ENCODE measurements at regions not wholly inside any gene's neighbourhood (a gene's known extent, or its start where the extent isn't known, plus 50 kb on each side); places are given as distances from the start of the nearest gene placed in this dataset.

- no peaks in the 10 kb centered on the region for H3F3A ChIP-seq (replicated peaks; ENCODE audit: insufficient read depth)
- no peaks in the 10 kb centered on the region for H4K20me1 ChIP-seq (ENCODE audit: insufficient read depth)
- H2AFZ ChIP-seq (ENCODE audit: low read depth): no peak overlapping the region
- no peak overlapping the region for H3K4me3 ChIP-seq (ENCODE audit: low read depth in 2 of 2, low read length in 1 of 2)
- CTCF ChIA-PET: no interaction called here
- DNase-seq: no peak
- H3K4me2 ChIP-seq: no peak overlapping the region
- H3K36me3 ChIP-seq (replicated peaks in 1 of 2; ENCODE audit: control insufficient read depth in 1 of 2, insufficient read depth in 2 of 2, low read length in 1 of 2): no peaks in the 10 kb centered on the region
- POLR2A ChIA-PET: no interaction called here
- H3K27me3 ChIP-seq (ENCODE audit: insufficient read depth): no peaks in the 10 kb centered on the region
- no peak overlapping the region for H3K9ac ChIP-seq
- no peaks in the 10 kb centered on the region for H3K9me3 ChIP-seq
- no peaks in the 10 kb centered on the region for H3K79me2 ChIP-seq (ENCODE audit: insufficient read depth)
- peaks cover 0 to 6% of the 10 kb centered on the region in 2 experiments; a peak in 1 of 4 replicates for H3K4me1 ChIP-seq (ENCODE audit: control insufficient read depth in 1 of 2, insufficient read depth in 2 of 2, low read depth in 1 of 2, low read length in 1 of 2)
- H3K27ac ChIP-seq (ENCODE audit: low read depth in 2 of 2, low read length in 1 of 2): no peak overlapping the region
- H3K9me2 ChIP-seq: no peaks in the 10 kb centered on the region
- TF ChIP-seq RCOR1 (IDR thresholded peaks at IDR 0.05; ENCODE audit: low read length) (no peak), IRF3 (IDR thresholded peaks at IDR 0.05; ENCODE audit: low read depth, low read length) (no peak)
- 36% methylated on average over 1 of the region's 1 CpG for WGBS (ENCODE audit: low lambda C conversion rate)
Observed at GRCh38 chr2:217117523-217117922, 257.7 kb upstream of the TNP1 start.

- Histone ChIP-seq H3K4me3 (ENCODE audit: low read depth in 2 of 2, low read length in 1 of 2) (no peak overlapping the region), H3K79me2 (ENCODE audit: insufficient read depth) (no peaks in the 10 kb centered on the region), H3K36me3 (replicated peaks in 1 of 2; ENCODE audit: control insufficient read depth in 1 of 2, insufficient read depth in 2 of 2, low read length in 1 of 2) (no peaks in the 10 kb centered on the region), H3K4me1 (ENCODE audit: control insufficient read depth in 1 of 2, insufficient read depth in 2 of 2, low read depth in 1 of 2, low read length in 1 of 2) (peaks cover 0 to 6% of the 10 kb centered on the region in 2 experiments; a peak in 1 of 4 replicates), H3K9me3 (no peaks in the 10 kb centered on the region), H2AFZ (ENCODE audit: low read depth) (no peak overlapping the region), H3K9me2 (no peaks in the 10 kb centered on the region), H4K20me1 (ENCODE audit: insufficient read depth) (no peaks in the 10 kb centered on the region), H3K4me2 (no peak overlapping the region), H3F3A (replicated peaks; ENCODE audit: insufficient read depth) (no peaks in the 10 kb centered on the region), H3K9ac (no peak overlapping the region), H3K27me3 (ENCODE audit: insufficient read depth) (no peaks in the 10 kb centered on the region), H3K27ac (ENCODE audit: low read depth in 2 of 2, low read length in 1 of 2) (peak overlapping the region in 1 of 2 experiments; percentile 47; a peak in 2 of 4 replicates)
- DNase-seq: no peak
- 75% methylated on average over 1 of the region's 1 CpG for WGBS (ENCODE audit: low lambda C conversion rate)
- CTCF ChIA-PET: interaction anchor here (0.9 to 1.1 kb wide), 2 partner anchors 131 to 418 kb away, joined by 3 read pairs; no protein-coding TSS in a partner anchor
- TF ChIP-seq SIN3A (IDR thresholded peaks at IDR 0.05; ENCODE audit: borderline replicate concordance, low read depth, low read length): no peak
- no peak for TF ChIP-seq MEF2A (IDR thresholded peaks at IDR 0.05; ENCODE audit: borderline replicate concordance, low read depth)
- TF ChIP-seq NRF1 (IDR thresholded peaks at IDR 0.05; ENCODE audit: low read depth, low read length): no peak
- TF ChIP-seq MXI1 (IDR thresholded peaks at IDR 0.05; ENCODE audit: low read depth, low read length): no peak
- TF ChIP-seq EP300 (IDR thresholded peaks at IDR 0.05; ENCODE audit: borderline replicate concordance in 1 of 2, low read depth in 1 of 2, low read length in 1 of 2): no peak
- TF ChIP-seq USF1 (IDR thresholded peaks at IDR 0.05; ENCODE audit: borderline replicate concordance, low read depth): no peak
- no peak for TF ChIP-seq PBX3 (IDR thresholded peaks at IDR 0.05)
- no peak for TF ChIP-seq GABPA (IDR thresholded peaks at IDR 0.05; ENCODE audit: low read depth)
- no peak for TF ChIP-seq RAD21 (IDR thresholded peaks at IDR 0.05; ENCODE audit: low read length)
- TF ChIP-seq GATA2 (CRISPR knock-in tag; IDR thresholded peaks at IDR 0.05): no peak
- no peak for TF ChIP-seq ELF1 (IDR thresholded peaks at IDR 0.05)
- POLR2A ChIA-PET: no interaction called here
Observed at GRCh38 chr2:217116610-217117009, 256.7 kb upstream of the TNP1 start.
